K562 (cell line): ENCODE measurements at regions not wholly inside any gene's neighbourhood (a gene's known extent, or its start where the extent isn't known, plus 50 kb on each side); places are given as distances from the start of the nearest gene placed in this dataset.
"Not testable (repeated sequence)": the region's sequence is repeated elsewhere in the genome, so short reads cannot be mapped to it uniquely, and the experiment has no call there.

ENCODE experiments used
- ATAC-seq: fragments of 200-7000 bp; cut with Tn5 transposase; 3 replicates; pipeline ENCODE4 v1.9.1; 2020; ENCODE audit warnings: moderate library complexity
- BruUV-seq: library from RNA; stranded (reverse); fragments of 400-500 nt; replicated peaks from 2 replicates; lab custom pipeline; 2021; lab: Mats Ljungman, UMichigan
- CTCF ChIA-PET: fragments of 300-600 bp; formaldehyde crosslinking; extraction: SDS; loops from one replicate; lab custom pipeline; 2021; ENCODE audit warnings: low intra/inter-chr PET ratio; lab: Yijun Ruan, JAX
- POLR2A ChIA-PET: fragments of 300-600, 350-650 bp; sonication (Branson Sonifier 250); formaldehyde crosslinking; extraction: SDS; loops from one replicate; lab custom pipeline; 2021; ENCODE audit warnings: antibody characterized with exemption, inconsistent platforms; lab: Yijun Ruan, JAX
- DNase-seq, 4 experiments: peaks; one replicate each; pipeline versions ENCODE4 v3.0.0 to v3.0.0-alpha.2; 2011 to 2018; ENCODE audit warnings: low spot score in 3 of 4, mixed read lengths in 3 of 4; ENCODE audit errors: extremely low read depth in 1 of 4
- FAIRE-seq: peaks from 2 replicates; lab custom pipeline; 2011; peaks lifted over from hg19 to GRCh38; lab: Jason Lieb, UNC
- H2AFZ ChIP-seq: 2 replicates; pipeline ENCODE4 v1.6.0; 2011; ENCODE audit warnings: low read depth, low read length, control low read depth, inconsistent platforms
- H3K27ac ChIP-seq: fragments of 200-600 bp; 3 replicates; pipeline ENCODE4 v1.8.0; 2011; ENCODE audit warnings: low read depth, mild to moderate bottlenecking, control low read depth, inconsistent platforms, low read length, moderate library complexity, mixed read lengths; ENCODE audit errors: extremely low read depth
- H3K27me3 ChIP-seq, 2 experiments: fragments of 300-600 bp in 1 of 2; 2 replicates in 1 of 2; 3 replicates in 1 of 2; pipeline versions ENCODE4 v1.6.0 to v1.8.0; 2011; ENCODE audit warnings: inconsistent platforms in 2 of 2, low read length in 2 of 2, mild to moderate bottlenecking in 1 of 2, mixed read lengths in 1 of 2, moderate library complexity in 1 of 2; ENCODE audit not compliant: control insufficient read depth in 2 of 2, insufficient read depth in 2 of 2
- H3K36me3 ChIP-seq: fragments of 300-600 bp; 3 replicates; pipeline ENCODE4 v1.8.0; 2011; ENCODE audit warnings: mild to moderate bottlenecking, low read length, inconsistent platforms; ENCODE audit not compliant: control insufficient read depth, insufficient read depth
- H3K4me1 ChIP-seq, 2 experiments: fragments of 200-600 bp in 1 of 2; replicated peaks in 1 of 2; 2 replicates in 1 of 2; 3 replicates in 1 of 2; pipeline versions ENCODE4 v1.5.1 to v1.8.0; 2011; ENCODE audit warnings: inconsistent platforms in 2 of 2, low read length in 2 of 2, mild to moderate bottlenecking in 1 of 2, mixed read lengths in 1 of 2, moderate library complexity in 1 of 2; ENCODE audit not compliant: control insufficient read depth in 2 of 2, insufficient read depth in 2 of 2
- H3K4me2 ChIP-seq: 2 replicates; pipeline ENCODE4 v1.6.1; 2011; ENCODE audit warnings: low read length, control low read depth, inconsistent platforms, mixed read lengths; ENCODE audit not compliant: insufficient read depth
- H3K4me3 ChIP-seq: fragments of 200-600 bp; sonication (generic), shearing (Covaris generic); 2 replicates; pipeline ENCODE4 v1.5.1; 2016; ENCODE audit warnings: control low read depth, inconsistent platforms
- H3K79me2 ChIP-seq: fragments of 200-600 bp; 3 replicates; pipeline ENCODE4 v1.8.0; 2011; ENCODE audit warnings: low read length, inconsistent platforms; ENCODE audit not compliant: control insufficient read depth, insufficient read depth
- H3K9ac ChIP-seq, 2 experiments: 2 replicates each; pipeline versions ENCODE4 v1.6.0 to v1.6.1; 2011; ENCODE audit warnings: low read depth in 2 of 2, low read length in 2 of 2, control low read depth in 1 of 2, inconsistent platforms in 1 of 2, mild to moderate bottlenecking in 1 of 2, mixed read lengths in 1 of 2; ENCODE audit not compliant: insufficient read depth in 1 of 2
- H3K9me1 ChIP-seq: one replicate; pipeline ENCODE4 v1.6.0; 2011; ENCODE audit warnings: inconsistent platforms, mild to moderate bottlenecking, low read length, moderate library complexity; ENCODE audit not compliant: control insufficient read depth, insufficient read depth
- H3K9me3 ChIP-seq: replicated peaks from 2 replicates; pipeline ENCODE4 v1.5.1; 2011; ENCODE audit warnings: low read depth, low read length, inconsistent platforms; ENCODE audit not compliant: control insufficient read depth, insufficient read depth
- H4K20me1 ChIP-seq: replicated peaks from 2 replicates; pipeline ENCODE4 v1.6.1; 2011; ENCODE audit warnings: low read length, inconsistent platforms, mixed read lengths; ENCODE audit not compliant: control insufficient read depth, insufficient read depth
- MCM3 ChIP-seq: fragments of 450-650 bp; IDR thresholded peaks from 2 replicates; pipeline ENCODE4 v1.6.1; 2016
- NCOA1 ChIP-seq: fragments of 450-650 bp; IDR thresholded peaks from 2 replicates; pipeline ENCODE4 v1.6.1; 2016; ENCODE audit warnings: low read depth
- POLR3G ChIP-seq: IDR thresholded peaks from 2 replicates; pipeline ENCODE4 v1.6.1; 2011; ENCODE audit not compliant: insufficient read length, insufficient replicate concordance; ENCODE audit errors: extremely low read depth
- RBM22 ChIP-seq: fragments of 200-400 bp; formaldehyde crosslinking; IDR thresholded peaks from 2 replicates; pipeline ENCODE4 v1.6.1; 2018; ENCODE audit warnings: low read length, low read depth; ENCODE audit not compliant: poor library complexity, severe bottlenecking
- ZNF311 ChIP-seq: fragments of 250-450 bp; sonication (Bioruptor Pico); IDR thresholded peaks from 2 replicates; pipeline ENCODE4 v1.4.0; 2020; ENCODE audit warnings: mild to moderate bottlenecking, moderate library complexity
- WGBS: fragments of 100-300 bp; shearing (Covaris generic); methylation state at CpG from one replicate; pipeline ENCODE4 v1.1.6; 2016; ENCODE audit warnings: low coverage, mixed read lengths; ENCODE audit not compliant: insufficient coverage; ENCODE audit errors: missing lambda C conversion rate; 5-methylcytosine and 5-hydroxymethylcytosine counted together
- in situ Hi-C: fragments of 300-500 bp; cut with MboI; formaldehyde crosslinking; loops from 4 replicates; pipeline ENCODE4 v1.15.0; 2018; ENCODE audit warnings: inconsistent platforms, mixed read lengths
- intact Hi-C: fragments of 100-400 bp; cut with micrococcal nuclease; formaldehyde crosslinking; loops from 2 replicates; pipeline ENCODE4 v1.14.2; 2022
- TF ChIP-seq, protein P1 (sequence below): sonication (generic); formaldehyde crosslinking; IDR thresholded peaks from 2 replicates; pipeline ENCODE4 v1.8.0; 2022; ENCODE audit warnings: mild to moderate bottlenecking, missing genetic modification reagents
- TF ChIP-seq, protein P2 (sequence below): sonication (generic); formaldehyde crosslinking; IDR thresholded peaks from 2 replicates; pipeline ENCODE4 v1.4.0; 2020; ENCODE audit warnings: mild to moderate bottlenecking, missing genetic modification reagents

- H3K4me1 ChIP-seq, FAIRE-seq, in situ Hi-C loops, DNase-seq, H3K79me2 ChIP-seq, H3K9me1 ChIP-seq, H4K20me1 ChIP-seq, H2AFZ ChIP-seq, H3K9ac ChIP-seq, POLR2A ChIA-PET, H3K4me2 ChIP-seq, H3K27ac ChIP-seq, ATAC-seq, H3K27me3 ChIP-seq, H3K36me3 ChIP-seq, CTCF ChIA-PET, H3K4me3 ChIP-seq, intact Hi-C loops, H3K9me3 ChIP-seq, BruUV-seq: not testable (repeated sequence)
- TF ChIP-seq RBM22: peak; percentile 21
- 60% methylated on average over 17 of the region's 23 CpGs for WGBS
Measured at GRCh38 chr5:28928327-28928790, 1890.0 kb upstream of the CDH9 start.

- no peak overlapping the region for H3K9ac ChIP-seq
- H3K9me3 ChIP-seq: no peaks in the 10 kb centered on the region; the same call in 1 of the 2 replicates
- 64% methylated on average over 28 of the region's 71 CpGs for WGBS
- intact Hi-C loops (no loop called here), in situ Hi-C loops (no loop called here)
- no peak overlapping the region for H3K27ac ChIP-seq
- POLR2A ChIA-PET: interaction anchor here (0.6 kb wide), 1 partner anchor 237 kb away, joined by 3 read pairs; no protein-coding TSS in a partner anchor
- no peak overlapping the region for H2AFZ ChIP-seq
- ATAC-seq (no peak), DNase-seq (no peak), FAIRE-seq (no peak)
- H3K27me3 ChIP-seq: no peaks in the 10 kb centered on the region
- BruUV-seq: no TSS peak
- no peak overlapping the region for H3K4me3 ChIP-seq
- CTCF ChIA-PET: no interaction called here
- H3K36me3 ChIP-seq: no peaks in the 10 kb centered on the region
- H3K4me1 ChIP-seq: no peaks in the 10 kb centered on the region
- no peaks in the 10 kb centered on the region for H4K20me1 ChIP-seq
- H3K4me2 ChIP-seq: no peak overlapping the region
- H3K9me1 ChIP-seq: no peaks in the 10 kb centered on the region
- H3K79me2 ChIP-seq: no peaks in the 10 kb centered on the region
- TF ChIP-seq, protein P1, sequence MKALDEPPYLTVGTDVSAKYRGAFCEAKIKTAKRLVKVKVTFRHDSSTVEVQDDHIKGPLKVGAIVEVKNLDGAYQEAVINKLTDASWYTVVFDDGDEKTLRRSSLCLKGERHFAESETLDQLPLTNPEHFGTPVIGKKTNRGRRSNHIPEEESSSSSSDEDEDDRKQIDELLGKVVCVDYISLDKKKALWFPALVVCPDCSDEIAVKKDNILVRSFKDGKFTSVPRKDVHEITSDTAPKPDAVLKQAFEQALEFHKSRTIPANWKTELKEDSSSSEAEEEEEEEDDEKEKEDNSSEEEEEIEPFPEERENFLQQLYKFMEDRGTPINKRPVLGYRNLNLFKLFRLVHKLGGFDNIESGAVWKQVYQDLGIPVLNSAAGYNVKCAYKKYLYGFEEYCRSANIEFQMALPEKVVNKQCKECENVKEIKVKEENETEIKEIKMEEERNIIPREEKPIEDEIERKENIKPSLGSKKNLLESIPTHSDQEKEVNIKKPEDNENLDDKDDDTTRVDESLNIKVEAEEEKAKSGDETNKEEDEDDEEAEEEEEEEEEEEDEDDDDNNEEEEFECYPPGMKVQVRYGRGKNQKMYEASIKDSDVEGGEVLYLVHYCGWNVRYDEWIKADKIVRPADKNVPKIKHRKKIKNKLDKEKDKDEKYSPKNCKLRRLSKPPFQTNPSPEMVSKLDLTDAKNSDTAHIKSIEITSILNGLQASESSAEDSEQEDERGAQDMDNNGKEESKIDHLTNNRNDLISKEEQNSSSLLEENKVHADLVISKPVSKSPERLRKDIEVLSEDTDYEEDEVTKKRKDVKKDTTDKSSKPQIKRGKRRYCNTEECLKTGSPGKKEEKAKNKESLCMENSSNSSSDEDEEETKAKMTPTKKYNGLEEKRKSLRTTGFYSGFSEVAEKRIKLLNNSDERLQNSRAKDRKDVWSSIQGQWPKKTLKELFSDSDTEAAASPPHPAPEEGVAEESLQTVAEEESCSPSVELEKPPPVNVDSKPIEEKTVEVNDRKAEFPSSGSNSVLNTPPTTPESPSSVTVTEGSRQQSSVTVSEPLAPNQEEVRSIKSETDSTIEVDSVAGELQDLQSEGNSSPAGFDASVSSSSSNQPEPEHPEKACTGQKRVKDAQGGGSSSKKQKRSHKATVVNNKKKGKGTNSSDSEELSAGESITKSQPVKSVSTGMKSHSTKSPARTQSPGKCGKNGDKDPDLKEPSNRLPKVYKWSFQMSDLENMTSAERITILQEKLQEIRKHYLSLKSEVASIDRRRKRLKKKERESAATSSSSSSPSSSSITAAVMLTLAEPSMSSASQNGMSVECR (CRISPR knock-in tag): no peak
- TF ChIP-seq MCM3 (no peak), NCOA1 (no peak), POLR3G (no peak), ZNF311 (CRISPR knock-in tag) (no peak)
- TF ChIP-seq, protein P2, sequence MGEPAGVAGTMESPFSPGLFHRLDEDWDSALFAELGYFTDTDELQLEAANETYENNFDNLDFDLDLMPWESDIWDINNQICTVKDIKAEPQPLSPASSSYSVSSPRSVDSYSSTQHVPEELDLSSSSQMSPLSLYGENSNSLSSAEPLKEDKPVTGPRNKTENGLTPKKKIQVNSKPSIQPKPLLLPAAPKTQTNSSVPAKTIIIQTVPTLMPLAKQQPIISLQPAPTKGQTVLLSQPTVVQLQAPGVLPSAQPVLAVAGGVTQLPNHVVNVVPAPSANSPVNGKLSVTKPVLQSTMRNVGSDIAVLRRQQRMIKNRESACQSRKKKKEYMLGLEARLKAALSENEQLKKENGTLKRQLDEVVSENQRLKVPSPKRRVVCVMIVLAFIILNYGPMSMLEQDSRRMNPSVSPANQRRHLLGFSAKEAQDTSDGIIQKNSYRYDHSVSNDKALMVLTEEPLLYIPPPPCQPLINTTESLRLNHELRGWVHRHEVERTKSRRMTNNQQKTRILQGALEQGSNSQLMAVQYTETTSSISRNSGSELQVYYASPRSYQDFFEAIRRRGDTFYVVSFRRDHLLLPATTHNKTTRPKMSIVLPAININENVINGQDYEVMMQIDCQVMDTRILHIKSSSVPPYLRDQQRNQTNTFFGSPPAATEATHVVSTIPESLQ: no peak
Measured at GRCh38 chr5:28927559-28928326, 1889.4 kb upstream of the CDH9 start.
